LNCAP (cell line): ENCODE measurements at regions not wholly inside any gene's neighbourhood (a gene's known extent, or its start where the extent isn't known, plus 50 kb on each side); places are given as distances from the start of the nearest gene placed in this dataset.

Experiments used
- TF ChIP-seq, protein P1 (sequence below): fragments of 450-650 bp; IDR thresholded peaks from 2 replicates; pipeline ENCODE4 v1.5.1; 2017; ENCODE audit warnings: mild to moderate bottlenecking

DNA sequence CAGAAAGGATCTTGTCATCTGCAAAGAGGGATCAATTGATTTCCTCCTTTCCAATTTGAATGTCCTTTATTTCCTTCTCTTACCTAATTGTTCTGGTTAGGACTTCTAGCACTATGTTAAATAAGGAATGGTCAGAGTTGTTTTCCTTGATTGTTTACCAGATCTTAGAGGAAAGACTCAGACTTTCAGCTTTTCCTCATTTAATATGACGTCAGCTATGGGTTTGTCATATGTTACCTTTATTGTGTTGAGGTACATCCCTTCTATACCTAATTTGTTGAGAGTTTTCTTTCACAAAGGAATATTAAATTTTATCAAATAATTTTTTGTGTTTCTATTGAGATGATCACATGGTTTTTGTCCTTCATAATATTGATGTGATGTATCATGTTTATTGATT is 656.5 kb upstream of the GRAMD2B start:
- TF ChIP-seq, protein P1, sequence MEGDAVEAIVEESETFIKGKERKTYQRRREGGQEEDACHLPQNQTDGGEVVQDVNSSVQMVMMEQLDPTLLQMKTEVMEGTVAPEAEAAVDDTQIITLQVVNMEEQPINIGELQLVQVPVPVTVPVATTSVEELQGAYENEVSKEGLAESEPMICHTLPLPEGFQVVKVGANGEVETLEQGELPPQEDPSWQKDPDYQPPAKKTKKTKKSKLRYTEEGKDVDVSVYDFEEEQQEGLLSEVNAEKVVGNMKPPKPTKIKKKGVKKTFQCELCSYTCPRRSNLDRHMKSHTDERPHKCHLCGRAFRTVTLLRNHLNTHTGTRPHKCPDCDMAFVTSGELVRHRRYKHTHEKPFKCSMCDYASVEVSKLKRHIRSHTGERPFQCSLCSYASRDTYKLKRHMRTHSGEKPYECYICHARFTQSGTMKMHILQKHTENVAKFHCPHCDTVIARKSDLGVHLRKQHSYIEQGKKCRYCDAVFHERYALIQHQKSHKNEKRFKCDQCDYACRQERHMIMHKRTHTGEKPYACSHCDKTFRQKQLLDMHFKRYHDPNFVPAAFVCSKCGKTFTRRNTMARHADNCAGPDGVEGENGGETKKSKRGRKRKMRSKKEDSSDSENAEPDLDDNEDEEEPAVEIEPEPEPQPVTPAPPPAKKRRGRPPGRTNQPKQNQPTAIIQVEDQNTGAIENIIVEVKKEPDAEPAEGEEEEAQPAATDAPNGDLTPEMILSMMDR = no peak

DNA sequence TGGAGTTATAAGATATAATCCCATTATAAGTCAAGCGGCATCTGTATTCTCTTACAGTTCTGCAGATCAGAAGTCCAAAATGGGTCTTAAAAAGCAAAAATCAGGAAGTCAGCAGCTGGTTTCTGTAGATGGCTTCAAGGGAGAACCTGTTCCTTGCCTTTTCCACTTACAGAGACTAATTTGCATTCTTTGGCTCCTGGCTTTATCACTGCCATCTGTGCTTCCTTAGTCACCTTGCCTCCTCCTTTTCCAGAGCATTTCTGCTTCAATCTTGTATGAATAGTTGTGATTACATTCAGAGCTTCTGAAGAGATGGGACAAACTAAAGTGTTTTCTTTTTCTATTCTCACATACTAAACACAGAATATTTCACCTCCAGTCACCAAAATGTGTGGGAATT is 647.3 kb upstream of the GRAMD2B start:
- TF ChIP-seq, protein P1 = no peak

DNA sequence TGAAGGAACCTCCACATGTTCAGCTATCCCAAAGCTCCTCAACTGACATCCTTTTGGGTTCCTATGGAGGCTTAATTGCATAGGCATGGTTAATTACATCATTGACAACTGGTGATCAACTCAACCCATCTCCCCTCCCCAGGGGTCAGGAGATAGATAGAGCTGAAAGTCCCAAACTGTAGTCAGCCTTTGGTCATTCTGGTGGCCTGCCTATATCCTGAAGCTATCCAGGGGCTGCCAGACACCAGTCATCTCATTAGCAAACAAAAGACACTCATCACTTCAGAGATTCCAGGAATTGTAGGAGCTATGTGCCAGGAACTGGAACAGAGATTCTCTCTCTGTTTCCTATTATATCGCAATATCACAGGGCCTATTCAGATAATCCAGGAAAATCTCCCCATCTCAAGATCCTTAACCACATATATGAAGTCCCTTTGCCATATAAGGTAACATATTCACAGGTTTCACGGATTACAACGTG is 646.5 kb upstream of the GRAMD2B start:
- TF ChIP-seq, protein P1 = no peak

DNA sequence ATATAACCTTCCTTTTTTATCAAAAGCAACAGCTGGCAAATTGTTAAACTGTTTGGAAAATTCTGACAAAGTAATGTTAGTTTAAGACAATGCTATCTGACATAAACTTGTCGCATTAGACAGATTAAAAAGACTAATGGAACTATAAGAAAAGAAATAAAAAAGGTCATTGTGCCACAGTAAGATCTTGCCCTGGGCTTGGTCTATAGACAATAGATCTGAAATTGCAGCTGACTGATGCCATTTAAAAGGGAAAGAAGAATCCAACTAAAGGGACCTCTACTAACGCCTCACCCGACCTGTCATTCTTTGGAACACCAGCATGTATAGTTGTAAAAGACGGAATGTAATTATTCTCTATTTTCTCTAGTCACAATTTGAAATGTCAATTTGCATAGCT is 644.4 kb upstream of the GRAMD2B start:
- TF ChIP-seq, protein P1 = no peak

DNA sequence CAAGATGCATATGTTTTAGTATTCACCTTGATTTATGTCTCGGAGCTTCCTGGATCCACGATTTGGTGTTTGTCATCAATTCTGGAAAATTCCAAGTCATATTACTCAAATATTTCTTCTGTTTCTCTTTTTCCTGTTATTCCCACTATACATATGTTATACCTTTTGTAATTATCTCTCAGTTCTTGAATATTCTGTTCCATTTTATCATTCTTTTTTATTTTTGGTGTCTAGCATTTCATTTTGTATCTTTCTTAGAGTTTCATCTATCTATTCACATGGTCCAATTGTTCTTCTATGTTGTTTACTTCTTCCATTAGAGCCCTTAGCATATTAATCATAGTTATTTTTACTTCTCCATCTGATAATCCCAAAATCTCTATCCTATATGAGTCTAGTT is 637.8 kb upstream of the GRAMD2B start:
- TF ChIP-seq, protein P1 = no peak

DNA sequence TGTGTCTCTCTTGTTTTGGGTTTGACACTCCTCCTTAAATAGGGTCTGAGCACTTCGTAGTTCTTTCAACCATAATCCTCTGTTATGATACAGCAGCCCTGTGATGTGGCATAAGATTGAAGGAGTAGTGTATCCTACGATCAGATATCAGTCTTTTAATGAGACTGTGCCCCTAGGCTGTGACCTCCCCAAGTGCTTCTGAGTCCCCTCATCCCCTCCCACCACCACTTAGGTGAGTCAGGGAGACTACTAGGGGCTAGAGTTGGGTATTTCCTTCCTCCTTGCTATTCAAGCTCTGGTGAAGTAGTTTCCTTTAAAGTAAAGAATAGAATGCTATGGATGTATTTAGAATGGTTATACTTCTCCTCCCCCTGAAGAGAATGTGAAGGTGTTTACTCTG is 637.2 kb upstream of the GRAMD2B start:
- TF ChIP-seq, protein P1 = no peak

DNA sequence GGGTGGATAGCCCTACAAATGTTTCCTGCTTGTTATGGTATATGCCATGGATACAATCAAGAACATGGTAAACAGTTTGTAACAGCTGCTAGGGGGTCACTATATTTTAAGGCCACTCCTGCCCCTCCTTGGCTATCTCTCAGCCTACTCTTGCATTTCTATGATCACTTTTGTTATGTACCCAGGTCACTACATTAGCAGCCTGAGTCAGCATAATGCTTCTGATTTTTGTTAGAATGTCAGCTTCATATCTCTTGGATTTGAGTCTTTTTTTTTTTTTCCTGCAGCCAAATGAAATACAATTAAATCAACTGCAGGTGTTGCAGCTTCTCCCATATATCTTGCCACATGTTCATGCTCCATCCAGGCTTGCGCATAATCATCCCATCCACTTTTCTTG is 629.7 kb upstream of the GRAMD2B start:
- TF ChIP-seq, protein P1 = no peak

DNA sequence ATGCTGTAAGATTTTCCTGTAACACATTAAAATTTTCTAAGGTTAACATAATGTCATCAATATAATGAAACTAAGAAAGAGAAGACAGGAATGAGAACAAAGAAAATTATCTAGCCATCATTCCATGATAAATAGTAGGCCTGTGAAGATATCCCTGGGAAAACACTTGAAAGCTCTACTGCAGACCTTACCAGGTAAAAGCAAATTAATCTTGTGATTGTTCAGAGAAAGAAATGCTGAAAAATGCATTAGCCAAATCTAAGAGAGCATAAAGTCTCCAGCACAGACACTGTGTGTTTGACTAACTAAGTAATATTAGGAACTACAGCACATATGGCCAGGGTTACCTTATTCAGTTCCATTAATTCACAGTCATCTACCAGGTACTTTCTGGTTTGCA is 628.3 kb upstream of the GRAMD2B start:
- TF ChIP-seq, protein P1 = no peak
